SK-N-DZ (cell line): ENCODE measurements at regions not wholly inside any gene's neighbourhood (a gene's known extent, or its start where the extent isn't known, plus 50 kb on each side); places are given as distances from the start of the nearest gene placed in this dataset.

ENCODE experiments used
- DNase-seq: peaks from one replicate; pipeline ENCODE4 v3.0.0-alpha.2; 2015; ENCODE audit warnings: low spot score

DNA sequence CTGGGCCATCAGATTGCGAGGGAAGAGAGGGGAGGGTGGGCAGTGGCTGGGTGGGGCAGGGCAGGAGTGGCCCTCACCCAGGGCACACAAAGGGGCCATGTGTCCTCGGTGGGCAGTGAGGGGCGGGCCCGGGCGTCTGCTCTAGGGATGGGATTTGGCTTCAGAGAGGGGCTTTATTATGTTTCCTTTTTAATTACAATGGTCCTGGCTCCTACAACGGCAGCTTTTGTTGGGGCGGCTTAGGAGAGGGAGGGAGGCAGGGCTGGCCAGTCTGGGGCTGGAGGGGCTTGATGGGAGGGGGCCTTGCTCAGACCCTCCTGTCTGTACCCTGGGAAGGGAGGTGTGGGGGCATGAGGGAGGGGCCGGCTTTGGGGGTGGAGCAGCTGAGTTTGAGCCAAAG, 102.8 kb upstream of the WNT4 start:
- no peak for DNase-seq

DNA sequence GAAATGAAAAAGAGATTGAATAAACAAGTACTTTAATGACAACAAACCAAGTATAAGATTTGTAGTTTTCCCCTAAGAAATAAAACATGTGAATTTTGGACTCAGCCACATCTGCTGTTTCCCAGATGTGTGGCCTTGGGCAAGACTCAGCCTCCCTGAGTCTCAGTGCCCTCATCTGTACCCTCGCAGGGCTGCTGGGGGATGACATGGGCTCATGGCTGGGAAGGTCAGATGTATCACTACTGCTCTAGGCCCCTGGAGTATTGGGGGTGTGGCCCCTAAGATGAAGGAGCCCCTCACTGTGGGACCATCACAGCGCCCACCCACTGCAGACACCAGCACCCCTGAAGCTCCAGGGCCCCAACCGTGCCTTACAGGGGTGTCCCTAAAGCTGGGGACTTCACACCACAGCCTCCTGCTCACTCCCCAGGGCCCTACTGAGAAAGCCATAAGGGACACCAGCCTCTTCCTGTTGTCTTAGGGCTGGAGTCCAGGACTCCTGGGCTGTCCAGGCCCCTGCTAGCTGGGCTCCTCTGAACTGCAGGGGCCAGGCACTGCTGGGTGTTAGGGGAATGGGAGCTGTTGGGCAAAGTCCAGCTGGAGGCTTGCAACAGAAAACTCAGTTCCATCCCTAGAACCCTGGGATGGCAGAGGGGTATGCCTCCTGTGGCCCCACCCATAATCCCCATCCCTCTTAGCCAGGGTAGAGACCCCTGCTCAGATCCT, 104.0 kb upstream of the WNT4 start:
- no peak for DNase-seq

DNA sequence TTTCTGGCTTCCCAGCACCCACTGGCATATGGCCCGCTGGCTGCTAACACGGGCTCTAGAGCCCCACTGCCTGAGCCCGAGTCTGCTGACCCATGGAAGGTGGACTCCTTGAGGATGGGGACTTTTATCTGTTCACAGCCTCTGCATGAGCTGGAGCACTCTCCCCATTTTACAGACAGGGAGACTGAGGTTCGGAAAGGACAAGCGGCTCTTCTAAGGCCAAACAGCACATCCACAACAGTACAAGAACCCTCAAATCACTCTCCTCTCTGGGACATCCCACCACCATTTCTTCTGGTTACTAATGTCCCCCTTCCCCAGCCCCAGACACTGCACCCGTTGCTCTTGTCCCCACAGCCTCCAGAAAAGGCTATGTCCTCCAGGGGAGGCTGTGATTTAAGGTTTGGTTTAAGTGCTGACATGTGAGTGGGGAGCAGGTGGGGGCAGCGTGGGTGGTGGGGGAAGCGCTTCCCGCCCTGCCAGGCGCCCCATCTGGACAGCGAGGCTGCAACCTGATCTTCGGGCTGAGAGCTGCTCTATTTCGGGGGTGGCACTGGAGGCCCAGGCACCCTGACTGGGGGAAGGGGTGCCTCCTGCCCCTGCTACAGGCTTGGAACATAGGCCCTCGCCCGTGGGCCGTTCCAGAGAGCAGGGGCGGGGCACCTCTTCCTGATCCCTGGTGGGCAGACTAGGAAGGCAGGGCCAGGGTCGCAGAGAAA, 104.8 kb upstream of the WNT4 start:
- DNase-seq: no peak

DNA sequence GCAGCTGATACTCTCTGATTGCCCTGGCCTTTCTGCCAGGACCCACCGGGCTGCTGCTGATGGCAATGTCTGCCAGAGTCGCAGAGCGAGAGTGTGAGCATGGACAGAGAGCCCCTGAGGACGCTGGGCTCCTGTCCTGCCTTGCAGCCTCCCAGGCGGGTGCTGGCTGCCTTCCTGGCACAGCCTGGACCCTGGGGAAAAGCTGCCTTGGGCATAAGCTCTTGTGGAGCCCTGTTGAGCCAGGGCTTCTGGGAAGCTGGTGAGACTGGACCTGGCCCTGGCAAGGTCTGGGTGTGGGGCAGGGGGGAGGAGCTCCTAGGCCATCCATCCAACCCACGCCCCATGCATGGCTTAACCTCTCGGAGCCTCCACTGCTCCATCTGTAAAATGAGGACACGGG, 105.8 kb upstream of the WNT4 start:
- no peak for DNase-seq

DNA sequence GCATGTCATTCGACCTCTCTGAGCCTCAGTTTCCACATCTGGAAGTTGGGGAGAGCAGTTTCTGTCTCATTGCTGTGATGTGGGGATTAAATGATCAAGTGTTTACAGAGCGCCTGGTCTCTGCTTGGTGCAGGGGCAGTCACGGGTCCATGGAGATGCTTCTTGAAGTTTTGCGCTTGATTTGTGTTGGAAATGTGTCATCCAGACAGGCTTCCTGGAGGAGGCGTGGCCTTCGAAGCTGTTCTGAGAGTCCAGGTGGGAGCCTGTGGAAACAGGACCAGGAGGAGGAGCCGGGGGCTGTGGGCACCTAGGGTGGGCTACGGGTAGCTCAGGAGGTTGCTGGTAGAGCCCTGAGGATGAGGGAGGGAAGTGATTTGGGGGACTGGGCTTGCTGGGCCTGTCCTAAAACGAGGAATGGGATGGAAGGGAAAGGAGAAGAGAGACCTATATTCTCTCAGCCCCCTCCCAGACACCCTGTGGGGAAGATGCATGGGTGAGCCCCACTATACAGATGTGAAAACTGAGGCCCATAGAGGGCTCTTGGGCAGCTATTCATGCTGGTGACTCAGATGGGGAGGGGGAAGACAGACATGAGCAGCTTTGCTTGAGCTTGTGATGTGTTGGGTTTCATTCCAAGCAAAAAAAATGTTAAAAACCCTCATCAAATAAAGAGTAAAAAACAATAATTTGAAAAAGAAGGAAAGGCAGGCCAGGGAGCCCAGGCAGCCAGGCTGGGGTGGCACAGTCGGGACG, 107.2 kb upstream of the WNT4 start:
- DNase-seq: no peak

DNA sequence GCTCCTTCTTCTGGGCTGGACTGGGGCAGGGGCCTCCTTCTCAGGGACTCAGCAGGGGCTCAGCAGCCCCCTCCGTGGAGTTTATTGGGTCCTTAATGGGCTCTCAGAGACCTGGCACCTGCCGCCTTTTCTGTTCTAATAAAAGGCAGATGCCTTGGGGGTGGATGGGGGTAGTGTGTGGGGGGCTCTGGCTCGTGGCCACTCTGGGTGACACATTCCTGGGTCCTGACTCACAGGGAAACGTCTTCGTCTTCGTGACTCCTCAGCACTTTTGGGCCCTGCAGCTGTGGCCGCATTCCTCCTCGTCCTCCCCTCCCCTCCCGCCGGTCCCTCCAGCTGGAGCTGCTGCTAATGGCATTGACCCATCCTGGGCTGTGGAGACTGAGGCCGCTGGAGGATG, 107.8 kb upstream of the WNT4 start:
- no peak for DNase-seq

DNA sequence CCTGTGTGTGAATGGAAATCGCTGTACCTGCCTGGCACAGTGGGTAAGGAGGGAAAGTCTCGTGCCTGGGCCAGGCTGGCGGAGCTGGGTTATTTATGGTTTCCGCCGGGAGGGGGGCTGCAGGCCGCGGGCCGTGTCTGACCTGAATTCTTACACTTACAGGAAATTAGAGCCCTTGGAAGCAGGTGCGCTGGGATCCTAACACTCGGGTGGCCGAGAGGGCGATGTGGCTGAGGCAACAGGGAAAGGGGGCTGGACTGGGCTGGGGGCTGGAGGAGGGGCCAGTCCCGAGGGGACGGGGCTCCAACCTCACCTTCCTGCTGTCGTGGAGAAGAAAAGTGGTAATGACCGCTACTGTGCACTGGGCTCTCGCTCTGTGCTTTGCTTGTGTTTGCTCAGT, 109.4 kb upstream of the WNT4 start:
- DNase-seq: no peak

DNA sequence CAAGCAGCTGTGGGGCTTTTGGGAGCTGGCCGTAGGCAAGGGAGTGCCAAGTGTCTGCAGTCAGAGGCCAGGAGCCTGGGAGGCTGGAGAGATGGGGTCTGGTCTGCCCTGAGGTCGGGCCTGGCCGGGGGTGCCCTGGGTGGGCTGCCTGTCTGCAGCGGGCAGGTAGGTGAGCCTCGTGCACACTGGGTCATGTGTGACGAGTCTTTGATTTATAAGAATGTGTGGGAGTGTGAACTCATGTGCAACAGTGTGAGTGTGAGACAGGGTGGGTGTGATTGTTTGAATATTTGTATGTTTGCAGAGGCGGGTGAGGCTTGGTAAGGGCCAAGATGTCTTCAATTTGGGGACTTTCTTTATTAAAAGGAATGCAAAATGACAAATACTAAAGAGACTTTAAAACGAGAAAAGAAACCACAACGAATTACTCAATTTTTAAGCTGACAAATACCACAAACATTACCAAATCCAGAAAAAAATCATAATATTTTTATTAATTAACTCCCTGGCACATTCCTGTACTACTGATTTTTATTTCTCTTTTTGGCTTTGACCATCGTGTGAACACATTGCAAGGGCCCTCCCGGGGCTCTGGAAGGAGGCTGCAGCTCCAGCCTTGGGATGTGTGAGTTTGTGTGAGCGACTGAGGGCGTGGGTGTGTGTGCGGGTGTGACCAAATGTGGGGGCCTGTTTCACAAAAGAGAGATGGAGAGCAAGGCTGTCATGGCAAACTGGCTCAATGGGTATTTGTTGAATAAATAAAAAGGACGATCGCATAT, 110.3 kb upstream of the WNT4 start:
- DNase-seq: no peak

DNA sequence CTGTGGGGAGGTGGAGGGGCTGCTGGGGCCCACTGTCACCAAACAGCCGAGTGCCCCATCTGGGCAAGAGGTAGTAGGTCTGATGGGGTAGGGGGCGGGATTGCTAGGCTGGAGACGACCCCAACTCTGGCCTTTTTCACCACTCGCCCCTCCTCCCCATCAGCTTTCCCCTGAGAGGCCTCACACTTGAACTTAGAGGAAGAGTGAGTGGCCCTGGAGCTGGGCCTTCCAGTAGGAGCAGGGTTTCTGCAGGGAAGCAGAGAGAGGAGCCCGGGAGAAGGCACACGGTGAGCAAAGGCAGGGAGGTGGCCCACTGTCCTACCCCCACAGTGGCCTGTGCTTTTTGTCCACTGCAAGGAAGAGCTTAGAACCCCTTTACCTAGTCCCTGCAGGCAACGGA, 111.9 kb upstream of the WNT4 start:
- no peak for DNase-seq

DNA sequence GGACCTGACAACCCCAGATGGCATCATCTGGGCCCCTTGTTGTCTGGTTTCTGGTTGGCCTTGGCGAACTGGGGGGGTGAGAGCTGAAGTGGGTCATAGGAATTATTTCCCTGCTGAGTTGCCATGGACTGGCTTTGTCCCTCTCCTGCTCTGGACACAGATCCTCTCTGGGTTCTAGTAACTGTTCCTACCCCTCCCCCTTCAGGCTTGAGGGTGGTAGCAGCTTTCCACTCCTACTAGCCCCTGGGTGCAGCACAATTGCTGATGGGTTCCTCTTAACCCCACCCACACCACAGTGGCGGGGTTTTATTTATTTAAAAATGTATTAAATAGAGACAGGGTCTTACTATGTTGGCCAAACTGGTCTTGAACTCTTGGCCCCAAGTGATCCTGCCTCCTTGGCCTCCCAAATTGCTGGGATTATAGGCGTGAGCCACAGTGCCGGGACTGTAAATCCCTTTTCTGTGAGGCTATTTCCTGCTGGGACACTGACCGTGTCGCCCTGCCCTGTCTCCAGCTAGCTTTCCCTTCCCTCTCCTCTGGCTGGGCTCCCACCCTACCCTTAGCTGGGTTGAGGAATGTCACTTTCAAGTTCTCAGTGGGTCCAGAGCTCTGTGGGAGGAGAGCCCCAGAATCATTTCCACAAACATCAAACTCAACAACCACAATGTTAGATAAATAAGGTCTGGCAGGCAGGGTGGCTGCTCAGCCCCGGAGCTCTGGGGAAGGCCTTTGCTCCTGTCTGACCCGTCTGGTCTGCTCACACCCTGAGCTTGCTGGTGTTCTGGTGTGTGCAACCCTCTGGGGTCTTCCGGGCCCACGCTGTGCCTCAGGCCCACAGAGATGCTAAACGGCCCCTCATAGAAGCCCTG, 112.7 kb upstream of the WNT4 start:
- no peak for DNase-seq

DNA sequence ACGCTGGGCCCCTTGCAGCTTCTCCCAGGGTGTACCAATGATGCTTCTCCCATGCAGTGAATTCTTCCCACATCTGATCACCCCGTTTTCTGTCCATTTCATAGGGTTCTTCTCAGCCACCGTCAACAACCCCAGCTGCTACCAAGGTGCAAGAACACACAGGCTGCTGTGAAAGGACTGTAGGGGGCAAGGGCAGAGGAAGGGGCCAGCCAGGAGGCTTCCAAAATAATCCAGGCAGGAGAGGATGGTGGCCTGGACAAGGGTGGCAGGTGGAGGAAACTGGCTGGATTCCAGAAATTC, 113.3 kb upstream of the WNT4 start:
- DNase-seq: no peak

DNA sequence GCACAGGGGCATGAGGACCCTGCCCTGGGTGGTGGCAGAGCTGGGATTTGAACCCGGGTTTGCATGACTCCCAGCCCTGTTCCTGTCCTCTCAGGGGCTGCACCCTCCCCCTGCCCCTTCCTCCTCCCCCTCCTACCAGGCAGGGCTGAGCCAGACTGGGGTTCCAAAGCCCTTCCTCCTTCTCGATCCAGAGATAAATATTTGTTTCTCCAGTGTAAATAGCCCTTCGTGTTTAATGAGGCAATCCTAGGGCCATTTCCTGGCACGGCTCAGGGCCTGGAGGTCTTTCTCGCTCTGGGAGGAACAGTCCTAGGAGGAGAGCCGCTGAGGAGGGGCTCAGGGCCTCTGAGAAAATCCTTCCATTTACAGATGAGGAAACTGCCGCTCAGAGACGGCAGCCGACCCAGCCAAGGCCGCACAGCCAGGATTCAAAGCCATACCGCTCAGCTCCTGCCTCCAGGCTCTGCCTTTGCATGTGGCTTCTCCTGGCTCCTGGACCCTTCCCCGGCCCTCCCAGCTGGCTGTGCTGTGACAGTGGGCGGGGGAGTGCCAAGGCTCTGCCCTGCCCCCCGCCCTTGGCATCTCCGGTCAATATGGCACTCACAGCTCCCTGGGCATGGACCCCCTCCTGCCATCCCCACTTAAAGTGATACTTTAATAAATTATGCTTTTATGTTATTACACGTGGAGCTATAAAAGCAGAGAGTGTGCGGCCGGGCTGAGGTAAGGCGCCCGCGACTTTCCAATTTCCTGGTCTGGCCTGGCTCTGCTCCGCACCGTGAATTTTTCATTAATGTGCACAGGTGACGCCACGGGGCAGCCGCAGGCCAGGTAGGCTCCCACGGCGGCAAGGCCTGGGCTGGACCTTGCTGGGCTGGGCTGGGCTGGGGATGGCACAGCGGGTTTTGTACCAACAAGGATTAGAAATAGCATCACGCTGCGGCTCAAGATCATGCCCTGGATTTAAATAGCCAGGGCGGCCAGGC, 114.7 kb upstream of the WNT4 start:
- no peak for DNase-seq

DNA sequence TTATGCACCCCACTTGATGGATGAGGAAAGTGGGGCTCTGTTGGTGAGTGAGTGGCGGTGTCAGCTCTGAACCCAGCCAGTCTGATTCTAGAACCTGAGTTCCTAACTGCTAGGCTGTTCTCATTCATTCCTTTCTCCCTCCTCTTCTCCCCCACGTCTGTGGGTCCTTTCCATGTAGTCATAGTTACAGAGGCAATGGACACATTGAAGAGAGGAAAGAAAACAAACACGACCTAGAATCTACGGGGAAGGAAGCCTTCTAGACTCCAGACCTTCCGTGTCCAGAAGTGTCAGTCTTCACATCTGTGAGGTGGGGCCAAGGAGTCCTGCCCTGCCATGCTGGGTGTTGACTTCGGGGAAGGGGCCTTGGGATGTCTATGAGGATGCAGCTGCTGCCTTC, 115.8 kb upstream of the WNT4 start:
- DNase-seq: no peak

DNA sequence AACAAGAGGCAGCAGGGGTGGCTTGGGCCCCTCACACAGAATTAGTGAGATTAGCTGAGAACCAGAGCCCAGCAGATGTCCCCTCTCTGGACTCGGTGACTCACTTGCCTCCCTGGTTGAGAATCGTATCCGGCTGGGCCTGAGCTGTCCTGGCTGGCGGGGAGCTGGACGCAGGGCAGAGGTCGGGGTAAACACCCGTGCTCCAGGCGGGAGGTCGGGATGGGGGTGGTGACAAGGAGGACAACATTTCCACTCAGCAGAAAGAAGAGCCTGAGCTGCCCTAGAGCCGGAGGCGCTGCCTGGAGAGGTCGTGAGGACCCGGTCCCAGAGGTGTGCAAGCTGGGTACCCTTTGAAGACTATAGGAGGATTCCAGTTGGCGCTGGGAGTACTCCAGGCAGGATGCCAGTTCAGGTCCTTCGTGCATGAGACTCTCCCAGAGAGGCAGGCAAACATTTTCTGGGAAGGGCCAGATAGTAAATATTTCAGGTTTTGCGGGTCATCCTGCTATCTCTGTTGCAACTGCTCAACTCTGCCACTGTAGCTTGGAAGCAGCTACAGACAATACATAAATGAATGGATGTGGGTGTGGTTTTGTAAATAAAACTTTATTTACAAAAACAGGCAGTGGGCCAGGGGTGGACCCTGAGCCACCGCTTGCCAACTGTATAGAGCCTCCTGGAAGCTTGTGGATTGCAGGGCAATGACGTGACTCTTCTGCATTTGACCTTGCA, 116.8 kb upstream of the WNT4 start:
- no peak for DNase-seq

DNA sequence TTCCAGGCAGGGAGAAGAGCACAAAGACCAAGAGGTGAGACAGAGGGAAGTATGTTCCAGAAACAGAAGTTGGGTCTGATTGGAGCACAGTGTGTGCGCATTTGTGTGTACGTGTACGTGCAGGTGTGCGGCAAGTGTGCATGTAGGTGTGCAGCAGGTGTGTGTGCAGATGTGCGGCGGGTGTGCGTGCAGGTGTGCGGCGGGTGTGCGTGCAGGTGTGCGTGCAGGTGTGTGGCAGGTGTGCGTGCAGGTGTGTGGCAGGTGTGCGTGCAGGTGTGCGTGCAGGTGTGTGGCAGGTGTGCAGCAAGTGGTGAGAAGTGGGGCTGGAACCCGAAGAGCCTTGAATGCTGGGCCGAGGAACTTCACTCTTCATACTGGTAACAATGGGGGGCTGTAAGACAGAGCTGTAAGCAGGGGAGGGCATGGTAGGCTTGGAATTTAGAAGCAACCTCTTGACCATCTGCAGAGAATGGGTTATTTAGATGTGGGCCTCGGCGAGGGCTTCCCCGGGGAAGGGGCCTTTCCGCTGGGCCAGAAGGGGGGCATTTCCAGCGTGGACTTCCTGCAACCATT, 118.0 kb upstream of the WNT4 start:
- DNase-seq: no peak

DNA sequence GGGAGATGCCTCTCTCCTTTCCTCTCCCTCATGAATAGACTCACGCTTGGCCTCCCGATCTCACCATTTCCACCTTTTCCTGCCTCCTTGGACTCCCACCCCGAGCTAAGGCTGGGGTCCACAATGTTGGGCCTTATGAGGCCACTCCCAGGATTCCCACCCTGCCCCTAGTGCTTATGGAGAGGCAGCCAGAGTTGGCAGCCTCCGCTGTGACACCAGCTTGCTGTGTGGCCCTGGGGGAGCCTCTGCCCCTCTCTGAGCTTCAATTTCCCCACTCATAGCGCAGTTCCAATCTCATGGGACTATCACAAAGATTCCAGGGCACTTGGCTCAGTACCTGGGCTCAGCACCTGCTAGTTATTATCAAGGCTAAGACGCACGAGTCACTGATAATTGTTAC, 118.7 kb upstream of the WNT4 start:
- DNase-seq: no peak

DNA sequence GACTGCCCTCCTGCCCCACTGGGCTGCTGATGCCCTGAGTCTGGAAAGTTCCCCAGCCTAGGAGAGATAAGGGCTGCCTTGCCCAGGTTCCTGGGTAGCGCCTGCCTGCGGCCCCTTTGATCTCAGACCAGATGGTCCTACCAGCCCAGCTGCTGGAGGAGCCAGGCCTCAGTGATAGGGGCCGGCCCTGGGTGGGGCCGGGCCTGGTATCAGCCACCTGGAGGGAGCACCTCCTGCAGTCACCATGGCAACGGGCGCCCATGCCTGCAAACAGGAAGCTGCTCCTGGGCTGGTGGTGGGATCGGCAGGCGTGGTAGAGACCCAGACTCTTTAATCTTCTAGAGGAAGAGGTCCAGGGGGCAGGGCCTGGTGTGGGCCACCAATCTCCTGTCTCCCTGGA, 119.7 kb upstream of the WNT4 start:
- DNase-seq: peak; percentile 86

DNA sequence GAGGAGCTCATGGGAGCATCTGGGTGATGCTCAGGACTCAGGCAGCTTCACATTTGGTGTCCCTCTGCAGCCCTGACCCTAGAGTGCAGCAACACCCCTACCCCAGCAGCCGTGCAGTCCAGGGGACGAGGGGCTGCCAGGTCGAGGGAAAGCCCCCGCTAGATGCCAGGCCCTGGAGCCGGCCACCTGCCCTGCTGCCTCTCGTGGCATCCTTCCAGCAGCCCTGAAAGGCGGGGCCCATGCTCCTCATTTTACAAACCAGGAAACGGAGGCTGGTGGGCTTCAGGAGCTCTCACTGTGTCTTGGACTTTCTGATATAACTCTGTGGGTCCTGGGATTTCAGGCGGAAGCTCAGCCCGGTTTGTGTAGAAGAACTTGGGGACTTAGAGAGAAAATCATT, 120.5 kb upstream of the WNT4 start:
- DNase-seq: no peak
